ENCODE measurements at regions not wholly inside any gene's neighbourhood (a gene's known extent, or its start where the extent isn't known, plus 50 kb on each side); places are given as distances from the start of the nearest gene placed in this dataset.

- Histone ChIP-seq H3K27ac (no peak overlapping the region), H3K4me3 (no peak overlapping the region)
- TF ChIP-seq, protein P1, sequence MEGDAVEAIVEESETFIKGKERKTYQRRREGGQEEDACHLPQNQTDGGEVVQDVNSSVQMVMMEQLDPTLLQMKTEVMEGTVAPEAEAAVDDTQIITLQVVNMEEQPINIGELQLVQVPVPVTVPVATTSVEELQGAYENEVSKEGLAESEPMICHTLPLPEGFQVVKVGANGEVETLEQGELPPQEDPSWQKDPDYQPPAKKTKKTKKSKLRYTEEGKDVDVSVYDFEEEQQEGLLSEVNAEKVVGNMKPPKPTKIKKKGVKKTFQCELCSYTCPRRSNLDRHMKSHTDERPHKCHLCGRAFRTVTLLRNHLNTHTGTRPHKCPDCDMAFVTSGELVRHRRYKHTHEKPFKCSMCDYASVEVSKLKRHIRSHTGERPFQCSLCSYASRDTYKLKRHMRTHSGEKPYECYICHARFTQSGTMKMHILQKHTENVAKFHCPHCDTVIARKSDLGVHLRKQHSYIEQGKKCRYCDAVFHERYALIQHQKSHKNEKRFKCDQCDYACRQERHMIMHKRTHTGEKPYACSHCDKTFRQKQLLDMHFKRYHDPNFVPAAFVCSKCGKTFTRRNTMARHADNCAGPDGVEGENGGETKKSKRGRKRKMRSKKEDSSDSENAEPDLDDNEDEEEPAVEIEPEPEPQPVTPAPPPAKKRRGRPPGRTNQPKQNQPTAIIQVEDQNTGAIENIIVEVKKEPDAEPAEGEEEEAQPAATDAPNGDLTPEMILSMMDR (IDR thresholded peaks at IDR 0.05), result no peak
- DNase-seq (ENCODE audit: low spot score), result no peak
Observed at GRCh38 chr5:156272139-156272538, 54.8 kb upstream of the SGCD start.

GRCh38 chr5:156273325-156273724 lies 53.6 kb upstream of the SGCD start:
- Histone ChIP-seq H3K4me3 (no peak overlapping the region), H3K27ac (no peak overlapping the region)
- DNase-seq (ENCODE audit: low spot score), result no peak
- TF ChIP-seq, protein P1 (IDR thresholded peaks at IDR 0.05), result no peak

GRCh38 chr5:156274453-156274852 lies 52.5 kb upstream of the SGCD start:
- Histone ChIP-seq H3K27ac (no peak overlapping the region), H3K4me3 (no peak overlapping the region)

More at GRCh38 chr5:156274453-156274852, 52.5 kb upstream of the SGCD start:
- TF ChIP-seq, protein P1 (IDR thresholded peaks at IDR 0.05), result no peak
- DNase-seq (ENCODE audit: low spot score), result no peak
